Astrocyte (in vitro differentiated cells and primary cell): ENCODE measurements at regions not wholly inside any gene's neighbourhood (a gene's known extent, or its start where the extent isn't known, plus 50 kb on each side); places are given as distances from the start of the nearest gene placed in this dataset.

Source experiments
- CTCF ChIP-seq: IDR thresholded peaks from 2 replicates; pipeline ENCODE4 v1.5.1; 2011; ENCODE audit warnings: low read depth, mild to moderate bottlenecking, inconsistent platforms, low read length, moderate library complexity; ENCODE audit not compliant: insufficient read depth
- EZH2 ChIP-seq: IDR thresholded peaks from 2 replicates; pipeline ENCODE4 v1.6.1; 2012; ENCODE audit warnings: mild to moderate bottlenecking, low read length, inconsistent platforms; ENCODE audit not compliant: insufficient read depth

- TF ChIP-seq CTCF, result no peak
- no peak for TF ChIP-seq EZH2
Measured at GRCh38 chr22:49527611-49528419, 299.9 kb downstream of the BRD1 start.
